ENCODE measurements at regions not wholly inside any gene's neighbourhood (a gene's known extent, or its start where the extent isn't known, plus 50 kb on each side); places are given as distances from the start of the nearest gene placed in this dataset.

GRCh38 chr2:240371129-240372000, 64.1 kb upstream of the GPC1 start:
- TF ChIP-seq CTCF (IDR thresholded peaks at IDR 0.05) (no peak), POLR2A (IDR thresholded peaks at IDR 0.05) (no peak)
